NCI-H2081 treated with DMSO at 0.1 percent for 48 hours (cell line): ENCODE measurements at regions not wholly inside any gene's neighbourhood (a gene's known extent, or its start where the extent isn't known, plus 50 kb on each side); places are given as distances from the start of the nearest gene placed in this dataset.
A peak's percentile ranks its signal among the peaks of the same experiment; 100 is the strongest.
"Not testable (repeated sequence)": the region's sequence is repeated elsewhere in the genome, so short reads cannot be mapped to it uniquely, and the experiment has no call there.

Experiments
- DNase-seq: peaks from one replicate; lab custom pipeline; 2025; lab: John Stamatoyannopoulos, UW

GRCh38 chr3:157857440-157857839, 248.8 kb downstream of the SHOX2 start:
- DNase-seq: no peak

- DNase-seq: peak; percentile 86
Measured at GRCh38 chr3:157856078-157856939, 249.9 kb downstream of the SHOX2 start.

- DNase-seq: not testable (repeated sequence)
Measured at GRCh38 chr3:157845839-157846238, 260.4 kb downstream of the SHOX2 start.

- no peak for DNase-seq
Measured at GRCh38 chr3:157844800-157845565, 261.2 kb downstream of the SHOX2 start.

- no peak for DNase-seq
Measured at GRCh38 chr3:157844216-157844615, 262.0 kb downstream of the SHOX2 start.

- no peak for DNase-seq
Measured at GRCh38 chr3:157841029-157841428, 265.2 kb downstream of the SHOX2 start.

- DNase-seq: no peak
Measured at GRCh38 chr3:157840564-157840963, 265.7 kb downstream of the SHOX2 start.

- no peak for DNase-seq
Measured at GRCh38 chr3:157838457-157838856, 267.8 kb downstream of the SHOX2 start.

GRCh38 chr3:157837336-157837735, 268.9 kb downstream of the SHOX2 start:
- DNase-seq: no peak

GRCh38 chr3:157836022-157836421, 270.2 kb downstream of the SHOX2 start:
- no peak for DNase-seq

DNA sequence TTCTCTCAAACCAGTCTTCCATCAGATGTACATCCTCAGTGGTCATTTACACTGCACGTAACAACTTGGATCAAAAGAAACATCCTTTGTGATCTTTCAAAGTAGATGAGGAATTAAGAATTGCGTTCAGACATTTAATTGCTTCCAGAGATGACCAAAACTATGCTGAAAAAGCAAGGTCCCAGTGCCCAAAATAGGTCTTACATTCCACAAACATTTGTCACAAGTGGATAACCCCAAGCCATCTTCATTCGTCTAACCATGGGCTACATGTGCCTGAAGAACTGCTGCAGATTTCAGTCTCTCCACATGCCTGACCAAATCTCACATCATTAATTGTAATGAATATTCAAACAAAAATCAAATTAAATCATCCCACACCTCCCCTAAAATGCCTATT, 273.6 kb downstream of the SHOX2 start:
- no peak for DNase-seq

GRCh38 chr3:157830556-157831236, 275.5 kb downstream of the SHOX2 start:
- DNase-seq: no peak

DNA sequence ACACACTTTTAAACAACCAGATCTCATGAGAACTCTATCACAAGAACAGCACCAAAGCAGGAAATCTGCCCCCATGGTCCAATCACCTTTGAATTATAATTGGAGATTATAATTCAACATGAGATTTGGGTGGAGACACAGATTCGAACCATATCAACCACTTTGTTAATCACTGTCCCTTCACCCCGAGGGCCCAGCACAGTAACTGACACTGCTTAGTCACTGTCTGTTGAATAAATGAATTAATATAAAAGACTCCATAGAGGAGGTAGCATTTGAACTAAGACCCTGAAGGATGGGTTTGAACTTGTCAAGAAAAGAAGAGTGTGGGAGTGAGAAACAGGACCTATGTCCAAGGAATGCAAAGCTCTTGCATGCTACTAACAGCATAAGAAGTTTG, 276.4 kb downstream of the SHOX2 start:
- no peak for DNase-seq

DNA sequence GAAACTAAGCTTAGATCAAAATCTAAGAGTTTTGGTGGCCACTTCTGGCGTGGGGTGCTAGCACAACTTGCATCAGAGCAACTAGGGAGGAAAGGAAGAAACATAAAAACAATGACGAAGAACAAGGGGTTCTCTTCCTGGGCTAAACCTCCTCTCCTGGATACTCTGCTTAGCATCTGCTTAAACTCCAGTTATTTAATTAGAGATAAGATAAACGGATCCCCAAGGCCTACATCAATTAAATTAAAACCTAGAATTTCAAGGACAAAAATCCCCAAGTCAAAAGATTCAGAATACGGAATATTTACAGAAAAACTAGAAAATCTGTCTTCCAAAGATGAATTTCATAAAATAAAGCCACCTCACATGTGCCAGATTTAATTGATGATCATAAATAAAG, 281.9 kb downstream of the SHOX2 start:
- no peak for DNase-seq

DNA sequence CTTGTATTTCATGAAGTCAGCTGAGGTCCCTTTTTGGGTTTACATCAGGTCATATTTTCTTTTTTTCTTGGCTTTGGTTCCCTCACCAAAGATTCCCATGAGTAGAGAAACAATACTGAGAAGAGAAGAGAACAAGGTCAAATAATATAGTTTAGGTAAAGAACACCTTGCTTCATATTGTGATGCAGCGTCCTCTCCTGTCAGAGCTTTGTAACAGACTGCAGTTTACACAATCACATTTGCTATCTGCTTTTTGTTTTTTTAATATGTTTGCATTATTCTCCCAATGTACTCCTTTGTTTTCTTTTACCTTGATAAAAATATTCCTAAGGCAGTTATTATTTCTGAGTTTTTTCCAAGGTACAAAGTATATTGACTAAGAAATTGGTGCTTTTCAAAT, 283.2 kb downstream of the SHOX2 start:
- no peak for DNase-seq

DNA sequence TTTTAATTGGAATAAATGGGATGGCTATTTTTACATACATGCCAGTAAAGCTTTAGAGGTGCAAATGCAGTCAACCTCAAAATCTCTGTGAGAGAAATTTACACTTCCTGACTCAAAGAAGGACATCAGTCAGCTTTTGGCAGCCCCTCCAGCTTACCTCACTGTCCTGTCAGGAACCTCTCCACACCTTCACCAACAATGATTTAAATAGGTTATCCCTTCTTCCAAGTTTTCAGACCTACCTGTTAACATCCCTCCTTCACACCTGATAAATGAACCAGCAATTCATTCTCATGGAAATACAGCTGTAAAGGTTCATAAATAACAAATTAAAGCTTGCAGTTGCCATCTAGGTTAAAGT, 286.1 kb downstream of the SHOX2 start:
- DNase-seq: no peak

GRCh38 chr3:157819270-157820156, 286.7 kb downstream of the SHOX2 start:
- DNase-seq: no peak

DNA sequence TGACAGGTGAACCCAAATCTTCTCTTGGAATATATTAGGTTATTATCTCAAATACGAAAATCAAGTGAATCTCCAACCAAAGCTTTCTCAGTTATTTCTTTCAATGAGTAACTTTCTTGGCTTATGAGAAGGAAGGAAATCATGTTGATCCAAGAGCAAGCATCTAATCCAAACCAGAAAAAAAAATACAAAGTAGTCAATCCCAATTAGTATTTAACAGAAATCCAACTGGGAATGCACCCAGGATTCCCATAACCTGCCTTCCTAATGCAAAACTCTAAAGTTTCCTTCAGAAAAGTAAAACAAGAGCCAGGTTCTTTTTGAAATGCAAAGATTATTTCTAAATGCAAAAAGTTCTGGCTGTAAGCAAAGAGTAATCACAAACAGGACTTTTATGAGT, 289.3 kb downstream of the SHOX2 start:
- DNase-seq: no peak

DNA sequence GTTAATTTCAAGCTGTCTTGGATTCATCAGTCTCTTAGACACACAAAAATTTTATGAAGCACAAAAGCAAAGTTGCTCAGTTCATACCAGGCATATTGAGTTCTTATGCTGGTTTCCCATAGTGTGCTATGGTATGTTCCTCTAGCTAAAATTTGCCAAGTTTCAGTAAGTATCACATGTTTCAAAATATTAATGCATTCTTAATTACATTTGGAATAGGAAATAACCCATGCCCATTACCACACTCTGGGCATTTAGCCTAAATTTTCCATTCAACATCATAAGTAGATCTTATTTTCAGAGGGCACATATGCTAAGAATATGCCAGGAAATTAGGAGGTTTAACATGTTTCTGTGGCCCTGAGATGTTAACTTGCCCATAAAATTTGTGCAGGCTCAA, 289.9 kb downstream of the SHOX2 start:
- no peak for DNase-seq

GRCh38 chr3:157815739-157816138, 290.5 kb downstream of the SHOX2 start:
- no peak for DNase-seq

GRCh38 chr3:157810924-157811718, 295.1 kb downstream of the SHOX2 start:
- peak; percentile 2 for DNase-seq
